ENCODE measurements at regions not wholly inside any gene's neighbourhood (a gene's known extent, or its start where the extent isn't known, plus 50 kb on each side); places are given as distances from the start of the nearest gene placed in this dataset.

DNA sequence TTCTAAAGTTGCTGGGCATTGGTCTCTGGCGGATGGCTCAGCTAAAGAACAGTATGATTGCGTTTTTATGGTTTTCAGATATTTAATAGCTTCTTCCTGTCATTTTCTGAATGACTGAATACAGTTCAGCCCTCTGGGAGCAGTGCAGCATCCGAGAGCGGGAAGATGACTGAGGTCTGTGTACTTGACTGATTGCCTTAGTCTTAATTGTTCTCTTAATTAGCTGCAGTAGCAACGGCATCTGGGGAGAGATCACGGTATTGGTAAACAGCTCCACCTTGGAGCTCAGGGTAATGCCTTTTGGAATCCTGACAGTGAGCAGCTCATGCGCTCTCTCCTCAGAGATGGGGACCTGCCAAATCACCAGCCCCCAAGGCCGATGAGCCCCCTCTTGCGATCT, 481.4 kb upstream of the SPRED2 start (continued):
- TF ChIP-seq, protein P1, sequence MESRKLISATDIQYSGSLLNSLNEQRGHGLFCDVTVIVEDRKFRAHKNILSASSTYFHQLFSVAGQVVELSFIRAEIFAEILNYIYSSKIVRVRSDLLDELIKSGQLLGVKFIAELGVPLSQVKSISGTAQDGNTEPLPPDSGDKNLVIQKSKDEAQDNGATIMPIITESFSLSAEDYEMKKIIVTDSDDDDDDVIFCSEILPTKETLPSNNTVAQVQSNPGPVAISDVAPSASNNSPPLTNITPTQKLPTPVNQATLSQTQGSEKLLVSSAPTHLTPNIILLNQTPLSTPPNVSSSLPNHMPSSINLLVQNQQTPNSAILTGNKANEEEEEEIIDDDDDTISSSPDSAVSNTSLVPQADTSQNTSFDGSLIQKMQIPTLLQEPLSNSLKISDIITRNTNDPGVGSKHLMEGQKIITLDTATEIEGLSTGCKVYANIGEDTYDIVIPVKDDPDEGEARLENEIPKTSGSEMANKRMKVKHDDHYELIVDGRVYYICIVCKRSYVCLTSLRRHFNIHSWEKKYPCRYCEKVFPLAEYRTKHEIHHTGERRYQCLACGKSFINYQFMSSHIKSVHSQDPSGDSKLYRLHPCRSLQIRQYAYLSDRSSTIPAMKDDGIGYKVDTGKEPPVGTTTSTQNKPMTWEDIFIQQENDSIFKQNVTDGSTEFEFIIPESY (IDR thresholded peaks at IDR 0.05; ENCODE audit: borderline replicate concordance, low read depth), result no peak
- TF ChIP-seq, protein P2, sequence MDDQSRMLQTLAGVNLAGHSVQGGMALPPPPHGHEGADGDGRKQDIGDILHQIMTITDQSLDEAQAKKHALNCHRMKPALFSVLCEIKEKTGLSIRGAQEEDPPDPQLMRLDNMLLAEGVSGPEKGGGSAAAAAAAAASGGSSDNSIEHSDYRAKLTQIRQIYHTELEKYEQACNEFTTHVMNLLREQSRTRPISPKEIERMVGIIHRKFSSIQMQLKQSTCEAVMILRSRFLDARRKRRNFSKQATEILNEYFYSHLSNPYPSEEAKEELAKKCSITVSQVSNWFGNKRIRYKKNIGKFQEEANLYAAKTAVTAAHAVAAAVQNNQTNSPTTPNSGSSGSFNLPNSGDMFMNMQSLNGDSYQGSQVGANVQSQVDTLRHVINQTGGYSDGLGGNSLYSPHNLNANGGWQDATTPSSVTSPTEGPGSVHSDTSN (IDR thresholded peaks at IDR 0.05), result no peak

DNA sequence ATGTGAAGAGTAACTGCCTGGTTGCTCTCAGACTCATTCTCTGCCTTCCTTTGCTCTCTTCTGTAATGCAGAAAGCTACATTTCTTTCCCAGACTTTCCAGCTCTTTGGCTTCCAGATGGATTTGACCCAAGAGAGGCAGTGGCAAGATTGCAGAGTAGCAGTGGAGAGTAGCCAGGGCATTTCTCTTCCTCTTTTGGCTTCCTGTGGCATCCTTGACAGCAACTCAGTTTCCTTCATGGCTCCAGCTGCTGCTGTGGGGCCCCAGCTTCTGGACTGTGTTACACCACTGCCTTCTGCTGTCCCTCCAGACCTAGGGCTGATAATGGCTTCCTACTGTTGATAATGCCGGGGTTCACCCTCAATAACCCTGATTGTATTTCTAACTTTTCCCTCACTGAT, 469.4 kb upstream of the SPRED2 start:
- no peak for DNase-seq
- no peaks in the 10 kb centered on the region for H3F3A ChIP-seq (replicated peaks; ENCODE audit: insufficient read depth)
- H3K9me3 ChIP-seq, result no peaks in the 10 kb centered on the region; the same call in 1 of the 2 replicates
- H3K79me2 ChIP-seq (ENCODE audit: insufficient read depth), result no peaks in the 10 kb centered on the region
- no peaks in the 10 kb centered on the region for H3K9me2 ChIP-seq
- CTCF ChIA-PET, result no interaction called here
- no peak overlapping the region for H3K4me2 ChIP-seq
- H3K27ac ChIP-seq (ENCODE audit: low read depth in 2 of 2, low read length in 1 of 2), result no peak overlapping the region
- no peaks in the 10 kb centered on the region for H3K36me3 ChIP-seq (replicated peaks in 1 of 2; ENCODE audit: control insufficient read depth in 1 of 2, insufficient read depth in 2 of 2, low read length in 1 of 2)
- 24% methylated on average over 1 of the region's 1 CpG for WGBS (ENCODE audit: low lambda C conversion rate)
- no peaks in the 10 kb centered on the region for H3K27me3 ChIP-seq (ENCODE audit: insufficient read depth)
- TF ChIP-seq CHD2 (IDR thresholded peaks at IDR 0.05; ENCODE audit: low read length, partially characterized antibody) (no peak), ELF1 (IDR thresholded peaks at IDR 0.05) (no peak), EZH2phosphoT487 (IDR thresholded peaks at IDR 0.05; ENCODE audit: borderline replicate concordance, low read depth) (no peak), MXI1 (IDR thresholded peaks at IDR 0.05; ENCODE audit: low read depth, low read length) (no peak), SIN3A (IDR thresholded peaks at IDR 0.05; ENCODE audit: borderline replicate concordance, low read depth, low read length) (no peak), MEF2A (IDR thresholded peaks at IDR 0.05; ENCODE audit: borderline replicate concordance, low read depth) (no peak), GABPA (IDR thresholded peaks at IDR 0.05; ENCODE audit: low read depth) (no peak), NRF1 (IDR thresholded peaks at IDR 0.05; ENCODE audit: low read depth, low read length) (no peak), RFX5 (IDR thresholded peaks at IDR 0.05; ENCODE audit: low read length) (no peak), YY1 (IDR thresholded peaks at IDR 0.05; ENCODE audit: low read depth) (no peak), FOSL2 (IDR thresholded peaks at IDR 0.05; ENCODE audit: borderline replicate concordance, low read depth) (no peak), TAF1 (IDR thresholded peaks at IDR 0.05; ENCODE audit: borderline replicate concordance, low read depth, low read length) (no peak), SMC3 (IDR thresholded peaks at IDR 0.05; ENCODE audit: low read depth, low read length) (no peak), POLR2AphosphoS5 (IDR thresholded peaks at IDR 0.05; ENCODE audit: low read depth, low read length) (no peak), GATA2 (CRISPR knock-in tag; IDR thresholded peaks at IDR 0.05) (no peak), JUND (IDR thresholded peaks at IDR 0.05) (no peak)
- TF ChIP-seq, protein P1 (IDR thresholded peaks at IDR 0.05; ENCODE audit: borderline replicate concordance, low read depth), result no peak
- TF ChIP-seq, protein P3, sequence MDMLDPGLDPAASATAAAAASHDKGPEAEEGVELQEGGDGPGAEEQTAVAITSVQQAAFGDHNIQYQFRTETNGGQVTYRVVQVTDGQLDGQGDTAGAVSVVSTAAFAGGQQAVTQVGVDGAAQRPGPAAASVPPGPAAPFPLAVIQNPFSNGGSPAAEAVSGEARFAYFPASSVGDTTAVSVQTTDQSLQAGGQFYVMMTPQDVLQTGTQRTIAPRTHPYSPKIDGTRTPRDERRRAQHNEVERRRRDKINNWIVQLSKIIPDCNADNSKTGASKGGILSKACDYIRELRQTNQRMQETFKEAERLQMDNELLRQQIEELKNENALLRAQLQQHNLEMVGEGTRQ (IDR thresholded peaks at IDR 0.05; ENCODE audit: borderline replicate concordance, low read depth, low read length), result no peak
- no peaks in the 10 kb centered on the region for H4K20me1 ChIP-seq (ENCODE audit: insufficient read depth)
- no peaks in the 10 kb centered on the region for H3K4me1 ChIP-seq (ENCODE audit: control insufficient read depth in 1 of 2, insufficient read depth in 2 of 2, low read depth in 1 of 2, low read length in 1 of 2)
- H3K4me3 ChIP-seq (ENCODE audit: low read depth in 2 of 2, low read length in 1 of 2), result no peak overlapping the region
- POLR2A ChIA-PET, result no interaction called here
- no peak overlapping the region for H2AFZ ChIP-seq (ENCODE audit: low read depth)
- no peak overlapping the region for H3K9ac ChIP-seq
